ENCODE measurements at regions not wholly inside any gene's neighbourhood (a gene's known extent, or its start where the extent isn't known, plus 50 kb on each side); places are given as distances from the start of the nearest gene placed in this dataset.

GRCh38 chr1:239944666-239945065 lies 147.0 kb upstream of the FMN2 start:
- CTCF ChIA-PET: no interaction called here

More at GRCh38 chr1:239944666-239945065, 147.0 kb upstream of the FMN2 start:
- Histone ChIP-seq H3K4me2 (ENCODE audit: low read depth, low read length) (no peak overlapping the region), H2AK5ac (ENCODE audit: low read depth, low read length) (no peak overlapping the region), H2AFZ (replicated peaks; ENCODE audit: low read length, poor library complexity) (no peak overlapping the region), H2BK15ac (ENCODE audit: low read depth, low read length) (no peak overlapping the region), H4K5ac (ENCODE audit: low read depth, low read length) (no peak overlapping the region), H2BK120ac (ENCODE audit: low read depth, low read length) (no peak overlapping the region), H3K56ac (ENCODE audit: extremely low read depth, insufficient read depth, low read length) (no peak overlapping the region), H3K4ac (ENCODE audit: low read depth, low read length) (no peak overlapping the region), H3K18ac (ENCODE audit: low read depth, low read length) (no peak overlapping the region), H2BK20ac (ENCODE audit: low read depth, low read length) (no peak overlapping the region), H3K9me3 (ENCODE audit: control insufficient read depth, insufficient read depth, low read length) (no peaks in the 10 kb centered on the region), H4K20me1 (ENCODE audit: insufficient read depth, low read length) (no peaks in the 10 kb centered on the region), H3K4me1 (ENCODE audit: control insufficient read depth, insufficient read depth, low read length) (0 out of 2 replicates have a peak, but pooled peaks cover under 1% of the 10 kb centered on the region), H3K4me3 (ENCODE audit: insufficient read depth, low read depth, low read length) (no peak overlapping the region), H4K8ac (ENCODE audit: low read depth in 2 of 2, low read length in 2 of 2) (no peak overlapping the region), H3K14ac (replicated peaks; ENCODE audit: low read depth, low read length) (no peak overlapping the region), H3K9ac (ENCODE audit: low read depth, low read length) (no peak overlapping the region), H2AK9ac (replicated peaks; ENCODE audit: low read depth, low read length, poor library complexity) (no peak overlapping the region), H4K91ac (ENCODE audit: insufficient read depth, low read depth, low read length) (no peak overlapping the region), H3K79me1 (ENCODE audit: low read depth in 1 of 2, low read length in 2 of 2) (no peaks in the 10 kb centered on the region), H3K27ac (ENCODE audit: insufficient read depth, low read length) (no peak overlapping the region), H3K23ac (ENCODE audit: low read depth, low read length) (no peak overlapping the region), H3K27me3 (ENCODE audit: control insufficient read depth, insufficient read depth, low read length) (no peaks in the 10 kb centered on the region), H3K36me3 (ENCODE audit: control insufficient read depth, insufficient read depth, low read length) (no peaks in the 10 kb centered on the region), H3K9me1 (ENCODE audit: insufficient read depth, low read length) (no peaks in the 10 kb centered on the region), H2BK5ac (ENCODE audit: low read depth, low read length, poor library complexity, severe bottlenecking) (no peak overlapping the region)
- intact Hi-C loops (cut with micrococcal nuclease) (no loop called here), dilution Hi-C loops (cut with HindIII; ENCODE audit: low sequenced_read_pairs, unreplicated experiment) (no loop called here), in situ Hi-C loops (cut with MboI; ENCODE audit: low sequenced_read_pairs) (no loop called here)
- TF ChIP-seq RFX5 (IDR thresholded peaks at IDR 0.05; ENCODE audit: low read depth, low read length): no peak
- TF ChIP-seq RAD21 (IDR thresholded peaks at IDR 0.05; ENCODE audit: low read length): no peak
- TF ChIP-seq RCOR1 (IDR thresholded peaks at IDR 0.05; ENCODE audit: insufficient replicate concordance, low read length): no peak
- no peak for TF ChIP-seq CTCF (conservative IDR thresholded peaks at IDR 0.05; ENCODE audit: low read depth, low read length)
- TF ChIP-seq MAZ (IDR thresholded peaks at IDR 0.05; ENCODE audit: borderline replicate concordance, low read depth, low read length): no peak
- TF ChIP-seq FOS (IDR thresholded peaks at IDR 0.05; ENCODE audit: low read depth, low read length): no peak
- TF ChIP-seq CHD1 (IDR thresholded peaks at IDR 0.05; ENCODE audit: low read depth, low read length): no peak
- TF ChIP-seq ELK1 (IDR thresholded peaks at IDR 0.05; ENCODE audit: borderline replicate concordance, low read depth, low read length): no peak
- TF ChIP-seq BHLHE40 (IDR thresholded peaks at IDR 0.05; ENCODE audit: low read depth, low read length): no peak
- TF ChIP-seq USF2 (IDR thresholded peaks at IDR 0.05; ENCODE audit: low read depth, low read length): no peak
- no peak for TF ChIP-seq MXI1 (IDR thresholded peaks at IDR 0.05; ENCODE audit: borderline replicate concordance, low read depth, low read length)
- no peak for TF ChIP-seq POLR2A (IDR thresholded peaks at IDR 0.05; ENCODE audit: low read depth, low read length)
- TF ChIP-seq NFE2L2 (IDR thresholded peaks at IDR 0.05; ENCODE audit: low read depth, low read length): no peak
- no peak for TF ChIP-seq CEBPB (IDR thresholded peaks at IDR 0.05; ENCODE audit: low read depth, low read length)
- no peak for TF ChIP-seq SMC3 (IDR thresholded peaks at IDR 0.05; ENCODE audit: low read depth, low read length)
- TF ChIP-seq MAFK (IDR thresholded peaks at IDR 0.05; ENCODE audit: low read depth, low read length): no peak
- WGBS, 2 experiments (ENCODE audit: extremely low coverage in 2 of 2, insufficient read length in 1 of 2): 33% methylated on average over 2 of the region's 3 CpGs; no CpG with 5 or more reads in 1 of the 2 experiments
- DNase-seq: no peak
- POLR2A ChIA-PET (ENCODE audit: unreplicated experiment): no interaction called here
- ATAC-seq (ENCODE audit: low read depth): no peak
- no TSS peak for BruUV-seq (replicated peaks)

Measured in IMR-90 (cell line).